ENCODE measurements at regions not wholly inside any gene's neighbourhood (a gene's known extent, or its start where the extent isn't known, plus 50 kb on each side); places are given as distances from the start of the nearest gene placed in this dataset.
"Not testable (repeated sequence)": the region's sequence is repeated elsewhere in the genome, so short reads cannot be mapped to it uniquely, and the experiment has no call there.

DNA sequence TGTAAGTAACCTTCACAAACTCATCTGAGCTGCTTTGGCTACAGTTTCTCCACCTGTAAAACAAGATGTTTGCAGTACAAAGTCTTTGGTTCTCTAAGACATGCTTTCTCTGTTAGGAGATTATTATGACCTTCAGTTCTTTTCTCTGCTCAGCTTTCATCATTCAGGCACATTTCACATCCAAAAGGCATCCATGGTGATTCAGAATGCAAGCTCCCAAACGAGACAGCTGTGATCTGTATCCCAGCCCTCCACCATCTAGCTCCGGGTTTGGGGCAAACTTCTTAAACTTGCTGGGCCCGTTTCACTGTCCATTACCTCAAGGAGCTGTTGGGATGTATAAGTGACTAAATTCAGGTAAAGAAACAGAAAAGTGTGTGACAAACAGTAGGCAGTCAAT lies 95.8 kb upstream of the COL1A2 start:
- FAIRE-seq: no peak
- TF ChIP-seq POLR2A (IDR thresholded peaks at IDR 0.05; ENCODE audit: low read depth, low read length): no peak
- no peak for DNase-seq (ENCODE audit: insufficient read length, low spot score)

DNA sequence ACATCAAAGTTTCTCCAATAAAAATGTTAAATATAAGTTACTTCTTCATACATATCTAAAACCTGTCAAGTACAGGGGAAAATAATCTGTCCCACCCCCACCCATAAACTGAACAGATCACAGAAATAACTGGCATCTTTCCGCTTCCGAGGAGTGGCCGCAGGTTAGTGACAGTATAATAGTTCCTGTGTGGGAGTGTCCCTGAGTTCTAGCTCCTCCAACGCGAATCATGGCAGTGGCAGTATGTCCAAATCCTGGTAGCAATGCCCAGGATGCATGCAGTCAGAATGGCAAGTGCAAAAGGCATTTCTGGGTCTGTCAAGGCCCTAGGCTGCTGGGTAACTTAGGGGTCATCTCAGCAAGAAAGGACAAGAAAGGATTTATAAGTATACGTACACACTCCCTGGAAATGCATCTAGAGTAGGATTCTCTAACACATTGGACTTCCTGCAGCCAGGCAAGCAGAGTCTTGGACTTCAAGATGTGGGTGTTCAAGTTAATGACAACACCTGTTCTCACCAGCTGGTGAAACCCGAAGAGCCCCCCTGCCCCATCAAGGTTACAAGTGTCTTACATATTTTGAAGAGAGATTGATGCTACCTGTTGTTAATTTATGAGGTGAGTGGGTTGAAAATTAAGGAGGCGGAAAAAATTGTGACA lies 94.4 kb upstream of the COL1A2 start:
- FAIRE-seq (no peak), DNase-seq (ENCODE audit: insufficient read length, low spot score) (no peak)
- no peak for TF ChIP-seq POLR2A (IDR thresholded peaks at IDR 0.05; ENCODE audit: low read depth, low read length)

DNA sequence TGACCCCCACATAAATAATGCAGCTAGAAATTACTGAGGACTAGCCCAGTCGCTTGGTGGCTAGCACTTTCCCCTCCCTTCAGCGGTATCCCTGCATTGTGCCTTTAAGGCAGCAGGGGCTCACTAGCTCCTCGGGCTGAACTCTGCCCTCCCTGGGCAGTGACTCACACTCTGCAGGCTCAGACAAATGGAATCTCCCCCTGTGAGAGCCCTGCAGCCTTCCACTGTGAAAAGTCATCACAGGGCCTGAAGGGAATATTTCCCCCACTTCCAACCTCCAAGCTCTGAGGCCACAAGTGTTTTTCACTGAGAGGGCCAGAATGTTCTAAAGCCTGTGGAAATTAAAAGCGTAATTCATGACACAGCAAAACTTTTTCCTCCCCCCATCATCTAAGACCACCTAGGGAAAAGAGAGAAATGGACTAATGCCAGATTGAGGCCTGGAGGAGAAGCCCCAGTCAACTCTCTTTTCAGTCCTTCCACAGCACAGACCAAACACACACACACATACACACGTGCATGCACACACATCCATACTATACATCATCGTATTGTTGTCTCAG lies 93.6 kb upstream of the COL1A2 start:
- TF ChIP-seq POLR2A (IDR thresholded peaks at IDR 0.05; ENCODE audit: low read depth, low read length): 0 out of 2 replicates have a peak, but pooled peaks have one; percentile 32
- peak; percentile 69 for DNase-seq (ENCODE audit: insufficient read length, low spot score)
- peak; percentile 94 for FAIRE-seq

DNA sequence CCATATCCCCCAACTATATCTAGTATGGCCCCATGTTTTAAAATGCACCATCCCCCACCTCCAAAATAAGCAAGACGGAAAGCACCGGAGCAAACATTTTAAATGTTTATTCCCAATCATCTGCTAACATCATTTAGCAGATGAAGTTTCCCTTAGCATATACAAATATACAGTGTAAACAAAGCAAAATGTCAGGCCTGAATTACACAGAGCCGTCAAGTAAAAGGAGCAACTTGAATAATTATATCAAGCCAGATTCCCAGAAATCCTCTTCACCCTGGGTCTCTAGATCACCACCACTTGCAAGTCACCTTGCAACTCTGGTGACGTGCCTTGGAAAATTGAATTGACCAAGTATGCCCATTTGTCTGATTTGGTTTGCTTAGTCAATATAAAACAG lies 91.6 kb upstream of the COL1A2 start:
- FAIRE-seq (no peak), DNase-seq (ENCODE audit: insufficient read length, low spot score) (no peak)
- no peak for TF ChIP-seq POLR2A (IDR thresholded peaks at IDR 0.05; ENCODE audit: low read depth, low read length)

DNA sequence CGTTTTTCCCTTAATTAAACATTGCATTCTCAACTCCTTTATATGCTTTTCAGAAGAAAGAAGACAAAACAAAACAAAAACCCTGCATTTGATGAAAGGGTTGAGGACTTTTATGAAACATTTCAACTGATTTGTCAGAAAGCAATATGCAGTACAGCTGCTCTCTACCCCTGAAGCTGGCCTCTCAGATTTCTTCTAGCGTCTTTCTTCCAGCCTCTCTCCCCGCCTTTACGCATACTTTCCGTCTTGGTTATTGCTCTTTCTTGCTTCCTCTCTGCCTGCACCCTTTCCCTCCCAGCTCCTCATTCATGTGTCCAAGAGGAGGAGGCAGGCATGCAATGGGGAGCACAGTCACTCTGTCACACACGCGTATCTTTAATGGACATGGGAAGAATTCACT lies 91.0 kb upstream of the COL1A2 start:
- no peak for DNase-seq (ENCODE audit: insufficient read length, low spot score)
- no peak for FAIRE-seq
- no peak for TF ChIP-seq POLR2A (IDR thresholded peaks at IDR 0.05; ENCODE audit: low read depth, low read length)

- DNase-seq (ENCODE audit: insufficient read length, low spot score) (no peak), FAIRE-seq (no peak)
- TF ChIP-seq POLR2A (IDR thresholded peaks at IDR 0.05; ENCODE audit: low read depth, low read length): no peak
These were observed 89.8 kb upstream of the COL1A2 start for GRCh38 chr7:94304878-94305277.

DNA sequence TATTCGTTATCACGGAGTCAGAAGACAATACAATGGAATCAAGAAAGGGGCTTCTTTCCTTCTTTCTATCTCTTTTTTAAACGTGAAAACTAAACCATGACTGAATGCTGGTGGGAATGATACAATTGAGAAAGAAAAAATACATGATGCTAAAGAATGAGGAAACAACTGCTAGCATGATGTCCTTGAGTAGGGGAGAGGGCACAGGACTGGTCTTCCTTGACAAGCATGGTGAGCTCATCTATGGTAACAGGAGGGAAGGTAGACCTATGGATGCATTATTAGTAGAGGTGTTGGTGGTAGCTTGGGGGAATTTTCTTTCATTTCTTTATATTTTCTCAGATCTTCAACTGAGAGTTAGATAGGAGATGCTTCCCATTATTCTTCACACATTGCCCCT lies 88.9 kb upstream of the COL1A2 start:
- DNase-seq (ENCODE audit: insufficient read length, low spot score): no peak
- no peak for FAIRE-seq
- TF ChIP-seq POLR2A (IDR thresholded peaks at IDR 0.05; ENCODE audit: low read depth, low read length): no peak

DNA sequence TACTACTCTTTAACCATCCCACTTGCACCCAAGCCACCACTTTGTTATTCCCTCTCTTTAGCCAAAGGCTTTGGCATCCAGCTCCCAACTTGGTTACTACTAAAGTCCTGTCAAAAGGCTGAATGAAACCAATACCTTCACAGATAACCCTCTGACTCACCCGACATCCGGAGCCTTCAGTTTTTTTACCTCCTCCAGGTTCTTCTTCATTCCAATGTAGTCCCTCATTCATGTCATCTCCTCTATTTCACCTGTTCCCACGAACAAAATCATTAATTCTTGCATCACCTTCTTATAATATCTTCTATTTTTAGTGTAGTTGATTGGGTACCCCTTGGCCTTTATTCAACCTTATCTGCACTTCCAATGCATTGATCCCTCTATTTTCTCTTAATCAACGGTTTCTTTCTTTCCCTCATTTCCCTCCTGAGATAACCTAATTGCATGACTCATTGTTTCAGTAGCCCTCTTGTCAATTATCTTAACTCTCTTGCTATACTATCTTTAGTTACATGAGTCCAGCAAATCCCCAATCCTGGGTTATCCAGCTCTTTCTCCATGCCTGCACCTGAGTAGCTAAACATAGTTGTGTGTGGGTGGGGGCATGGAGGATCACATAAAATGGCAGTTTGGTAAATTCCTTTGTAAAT lies 87.2 kb upstream of the COL1A2 start:
- FAIRE-seq: no peak
- TF ChIP-seq POLR2A (IDR thresholded peaks at IDR 0.05; ENCODE audit: low read depth, low read length): no peak
- no peak for DNase-seq (ENCODE audit: insufficient read length, low spot score)

DNA sequence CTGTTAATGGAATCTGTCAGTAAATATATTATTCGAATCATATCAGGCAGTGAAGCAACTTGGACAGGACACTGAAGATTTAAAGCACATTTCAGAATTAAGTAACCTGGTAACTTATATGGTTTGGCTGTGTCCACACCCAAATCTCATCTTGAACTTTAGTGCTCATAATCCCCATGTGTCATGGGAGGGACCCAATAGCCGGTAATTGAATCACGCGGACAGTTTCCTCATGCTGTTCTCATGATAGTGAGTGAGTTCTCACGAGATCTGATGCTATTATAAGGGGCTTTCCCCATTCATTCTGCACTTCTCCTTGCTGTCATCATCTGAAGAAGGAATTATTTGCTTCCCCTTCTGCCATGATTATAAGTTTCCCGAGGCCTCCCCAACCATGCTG lies 83.2 kb upstream of the COL1A2 start:
- no peak for FAIRE-seq
- no peak for DNase-seq (ENCODE audit: insufficient read length, low spot score)
- no peak for TF ChIP-seq POLR2A (IDR thresholded peaks at IDR 0.05; ENCODE audit: low read depth, low read length)

DNA sequence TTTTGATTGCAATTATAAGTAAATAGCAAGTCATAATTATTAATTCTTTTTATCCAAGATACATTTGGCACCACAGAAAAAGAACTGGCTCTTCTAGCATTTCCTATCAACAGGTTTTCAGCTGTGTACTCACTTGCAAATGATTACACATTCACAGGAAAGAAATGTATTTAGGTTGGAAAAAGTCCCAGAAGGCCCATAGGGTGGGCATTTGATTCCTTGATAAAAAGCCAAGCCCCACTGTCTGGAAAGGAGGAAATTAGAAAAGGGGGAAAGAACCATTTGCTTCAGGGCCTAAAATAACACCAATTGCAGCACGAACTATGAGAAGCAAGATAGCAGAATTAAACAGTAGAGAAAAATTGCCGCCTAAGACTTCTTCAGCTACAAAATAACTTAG lies 80.8 kb upstream of the COL1A2 start:
- no peak for FAIRE-seq
- no peak for TF ChIP-seq POLR2A (IDR thresholded peaks at IDR 0.05; ENCODE audit: low read depth, low read length)
- no peak for DNase-seq (ENCODE audit: insufficient read length, low spot score)

DNA sequence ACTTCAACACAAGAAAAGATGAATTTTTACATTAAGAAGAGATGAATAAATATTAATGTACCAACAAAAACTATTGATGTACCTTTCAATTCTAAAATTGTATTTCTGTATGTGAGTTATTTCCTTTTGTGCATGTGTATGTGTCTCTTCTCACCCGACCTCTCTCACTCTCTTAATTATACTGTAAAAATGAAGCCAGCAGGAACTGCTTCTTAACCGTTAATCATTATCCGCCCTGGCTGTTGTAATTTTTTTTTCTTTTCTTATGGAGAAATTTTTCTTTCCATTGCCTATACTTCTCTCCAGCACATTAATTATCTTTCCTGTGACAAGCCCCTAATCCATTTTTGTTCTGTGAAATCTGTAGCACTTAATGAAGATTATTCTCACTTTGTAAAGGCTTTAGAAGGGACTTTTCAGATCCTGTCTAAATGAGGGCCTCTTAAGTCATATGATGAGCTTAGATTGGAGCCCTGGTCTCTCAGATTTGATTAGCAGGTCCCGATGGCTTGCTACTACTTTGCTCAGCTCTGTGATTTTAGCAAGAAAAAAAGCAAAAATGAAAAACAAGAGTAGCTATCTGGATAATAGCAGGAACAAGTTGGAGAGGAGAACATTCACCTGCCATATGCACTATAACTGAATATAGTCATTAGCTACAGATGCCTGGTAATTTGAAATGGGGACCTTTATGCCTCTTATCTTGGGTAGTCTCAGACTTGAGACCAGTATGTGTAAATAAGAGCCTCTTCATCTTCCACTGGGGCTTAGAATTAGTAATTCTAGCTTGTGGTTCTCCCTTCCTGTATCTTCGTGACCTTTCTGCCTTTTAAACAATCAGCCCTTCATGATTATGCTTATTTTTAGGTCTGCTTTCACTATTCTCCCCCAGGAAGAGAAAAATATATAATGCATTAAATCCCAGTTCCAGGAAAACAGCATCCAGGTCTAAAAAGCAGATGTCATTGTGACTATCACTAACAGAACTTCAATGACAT lies 80.0 kb upstream of the COL1A2 start:
- DNase-seq (ENCODE audit: insufficient read length, low spot score) (no peak), FAIRE-seq (no peak)
- TF ChIP-seq POLR2A (IDR thresholded peaks at IDR 0.05; ENCODE audit: low read depth, low read length): no peak

DNA sequence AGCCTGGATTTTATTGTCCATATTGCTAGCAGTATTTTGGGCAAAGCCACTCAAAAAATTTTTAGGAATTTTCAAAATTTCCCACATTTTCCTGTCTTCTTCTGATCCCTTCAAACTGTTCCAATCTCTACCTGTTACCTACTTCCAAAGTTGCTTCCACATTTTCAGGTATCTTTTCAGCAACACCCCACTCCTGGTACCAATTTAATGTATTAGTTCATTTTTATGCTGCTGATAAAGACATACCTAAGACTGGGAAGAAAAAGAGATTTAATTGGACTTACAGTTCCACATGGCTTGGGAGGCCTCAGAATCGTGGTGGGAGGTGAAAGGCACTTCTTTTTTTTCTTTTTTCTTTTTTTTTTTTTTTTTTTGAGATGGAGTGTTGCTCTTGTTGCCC lies 73.6 kb upstream of the COL1A2 start:
- not testable (repeated sequence) for DNase-seq (ENCODE audit: insufficient read length, low spot score); FAIRE-seq

GRCh38 chr7:94323844-94324243 lies 70.9 kb upstream of the COL1A2 start:
- FAIRE-seq (no peak), DNase-seq (ENCODE audit: insufficient read length, low spot score) (no peak)
- no peak for TF ChIP-seq POLR2A (IDR thresholded peaks at IDR 0.05; ENCODE audit: low read depth, low read length)
